HUES6 (cell line): ENCODE measurements at regions not wholly inside any gene's neighbourhood (a gene's known extent, or its start where the extent isn't known, plus 50 kb on each side); places are given as distances from the start of the nearest gene placed in this dataset.

ENCODE experiments used
- H3K27ac ChIP-seq: 2 replicates; pipeline ENCODE4 v1.7.0; 2013; ENCODE audit warnings: low read depth, mild to moderate bottlenecking, low read length, inconsistent platforms
- H3K27me3 ChIP-seq: 2 replicates; pipeline ENCODE4 v1.6.1; 2013; ENCODE audit warnings: low read length; ENCODE audit not compliant: control insufficient read depth, insufficient read depth
- H3K36me3 ChIP-seq: 2 replicates; pipeline ENCODE4 v1.6.1; 2013; ENCODE audit warnings: low read length; ENCODE audit not compliant: control insufficient read depth, insufficient read depth
- H3K4me1 ChIP-seq: 2 replicates; pipeline ENCODE4 v1.6.1; 2013; ENCODE audit warnings: low read length; ENCODE audit not compliant: control insufficient read depth, insufficient read depth
- H3K4me3 ChIP-seq: 2 replicates; pipeline ENCODE4 v1.5.1; 2013; ENCODE audit warnings: low read depth, low read length
- H3K9ac ChIP-seq: one replicate; pipeline ENCODE4 v1.6.1; 2013; ENCODE audit warnings: mild to moderate bottlenecking, low read length
- H3K9me3 ChIP-seq: 2 replicates; pipeline ENCODE4 v1.6.1; 2013; ENCODE audit warnings: low read depth, low read length; ENCODE audit not compliant: control insufficient read depth, insufficient read depth

DNA sequence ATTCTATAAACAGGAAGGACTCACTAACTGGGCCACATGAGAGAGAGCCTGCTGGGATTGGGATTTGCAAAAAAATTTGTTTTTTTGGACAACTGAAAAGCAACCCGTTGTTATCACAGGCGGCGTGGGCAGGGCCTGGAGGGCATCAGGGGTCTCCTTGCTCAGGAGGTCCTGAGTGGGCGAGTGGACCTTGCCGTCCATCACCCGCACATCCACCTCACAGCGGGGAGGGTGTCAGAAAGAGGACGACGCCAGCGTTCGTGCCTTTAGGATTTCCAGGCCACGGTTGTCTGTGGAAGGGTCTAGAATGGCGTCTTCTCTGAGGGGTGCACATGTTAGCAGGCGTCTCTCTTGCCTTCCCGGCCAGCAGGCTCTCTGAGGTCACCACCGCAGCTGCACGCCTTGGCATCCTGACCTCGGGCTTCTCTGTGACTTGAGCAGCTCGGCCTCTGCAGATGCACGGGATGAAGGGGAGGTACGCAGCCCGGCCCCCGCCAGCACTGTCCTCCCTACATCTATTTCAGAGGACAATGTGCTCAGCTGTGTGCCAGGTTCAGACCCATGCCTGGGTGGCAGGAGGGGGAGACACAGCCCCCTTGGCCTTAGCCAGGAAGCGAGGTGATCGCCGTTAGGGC lies 749.5 kb downstream of the BRD1 start:
- Histone ChIP-seq H3K4me3 (no peak overlapping the region), H3K9me3 (peaks cover 3% of the 10 kb centered on the region; the same call in 1 of the 2 replicates), H3K36me3 (no peaks in the 10 kb centered on the region), H3K27me3 (no peaks in the 10 kb centered on the region), H3K9ac (no peak overlapping the region), H3K27ac (no peak overlapping the region), H3K4me1 (no peaks in the 10 kb centered on the region)

DNA sequence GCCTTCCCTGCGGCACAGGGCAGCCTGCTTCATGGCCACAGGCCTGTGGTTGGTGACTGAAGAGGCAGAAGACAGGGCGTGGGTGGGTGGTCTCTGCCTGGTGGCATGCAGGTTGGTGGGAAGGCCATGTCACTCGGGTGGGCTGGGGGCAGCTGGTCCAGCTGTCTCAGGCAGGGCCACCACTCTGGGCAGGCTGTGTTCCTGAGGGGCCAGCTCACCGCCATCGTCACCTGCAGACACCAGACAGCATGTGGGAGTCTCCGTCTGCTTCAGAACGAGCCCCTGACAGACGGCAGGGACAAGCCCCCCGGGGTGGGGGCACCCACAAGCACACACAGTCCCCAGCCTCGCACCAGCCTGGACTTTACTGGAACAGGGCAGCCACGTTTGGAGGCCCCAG lies 750.1 kb downstream of the BRD1 start:
- H3K4me3 ChIP-seq, result no peak overlapping the region
- H3K27me3 ChIP-seq, result no peaks in the 10 kb centered on the region
- H3K4me1 ChIP-seq, result no peaks in the 10 kb centered on the region
- H3K27ac ChIP-seq, result no peak overlapping the region
- no peaks in the 10 kb centered on the region for H3K36me3 ChIP-seq
- H3K9me3 ChIP-seq, result peaks cover 3% of the 10 kb centered on the region; the same call in 1 of the 2 replicates
- H3K9ac ChIP-seq, result no peak overlapping the region

DNA sequence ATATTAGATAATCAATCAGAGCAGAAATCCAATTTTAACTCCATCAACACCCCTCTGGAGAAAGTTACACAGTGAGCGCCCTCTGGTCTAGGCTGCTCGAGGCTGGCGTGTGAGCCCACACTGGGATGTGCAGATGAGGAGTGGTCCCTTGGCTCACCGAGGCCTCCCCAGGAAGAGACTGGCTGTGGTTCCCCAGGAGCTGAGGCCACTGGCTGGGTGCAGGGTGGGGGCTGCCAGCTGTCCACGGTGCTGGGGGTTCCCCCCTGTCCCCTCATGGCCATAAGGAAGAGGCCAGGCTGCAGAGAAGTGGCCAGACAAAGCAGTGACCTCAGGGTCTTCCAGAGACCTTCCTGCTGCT lies 750.7 kb downstream of the BRD1 start:
- Histone ChIP-seq H3K4me3 (no peak overlapping the region), H3K4me1 (no peaks in the 10 kb centered on the region), H3K9ac (no peak overlapping the region), H3K36me3 (no peaks in the 10 kb centered on the region), H3K9me3 (peaks cover 3% of the 10 kb centered on the region; the same call in 1 of the 2 replicates), H3K27me3 (no peaks in the 10 kb centered on the region), H3K27ac (no peak overlapping the region)

DNA sequence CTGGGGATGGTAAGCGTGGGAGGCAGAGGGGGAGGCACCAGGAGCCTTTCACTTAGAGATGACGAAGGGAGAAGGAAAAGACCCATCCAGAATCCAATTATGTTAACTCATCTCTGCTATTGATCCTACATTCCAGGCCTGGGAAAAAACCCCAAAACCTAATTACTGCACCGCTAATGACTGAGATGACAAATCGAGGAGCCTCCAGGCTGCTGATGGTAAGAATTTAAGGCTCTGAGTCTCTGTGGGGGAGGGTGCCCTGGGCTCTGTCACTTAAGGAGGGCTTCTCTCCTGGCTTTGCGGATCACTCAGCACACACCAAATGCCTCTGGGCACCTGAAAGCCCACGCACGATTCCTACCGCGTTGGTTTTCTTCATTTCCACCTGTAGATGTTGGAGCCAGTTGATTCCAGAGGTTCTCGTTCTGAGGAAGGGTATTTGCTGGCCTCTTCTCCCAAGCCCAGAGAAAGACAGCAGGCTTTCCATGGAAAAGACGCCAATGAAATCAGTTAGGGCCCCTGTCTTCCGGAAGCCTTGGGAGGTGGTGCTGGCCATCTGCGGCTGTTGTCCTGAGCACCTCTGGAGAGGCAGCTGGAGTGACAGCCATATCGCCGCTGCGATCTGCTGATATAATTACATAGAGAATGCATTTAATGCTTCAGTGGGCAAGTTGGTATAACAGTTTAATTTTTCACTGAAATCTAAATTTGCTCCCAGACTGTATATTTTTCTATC lies 751.2 kb downstream of the BRD1 start:
- no peak overlapping the region for H3K4me3 ChIP-seq
- no peak overlapping the region for H3K27ac ChIP-seq
- H3K27me3 ChIP-seq, result no peaks in the 10 kb centered on the region
- no peak overlapping the region for H3K9ac ChIP-seq
- H3K9me3 ChIP-seq, result peaks cover 3% of the 10 kb centered on the region; the same call in 1 of the 2 replicates
- H3K4me1 ChIP-seq, result no peaks in the 10 kb centered on the region
- H3K36me3 ChIP-seq, result no peaks in the 10 kb centered on the region

DNA sequence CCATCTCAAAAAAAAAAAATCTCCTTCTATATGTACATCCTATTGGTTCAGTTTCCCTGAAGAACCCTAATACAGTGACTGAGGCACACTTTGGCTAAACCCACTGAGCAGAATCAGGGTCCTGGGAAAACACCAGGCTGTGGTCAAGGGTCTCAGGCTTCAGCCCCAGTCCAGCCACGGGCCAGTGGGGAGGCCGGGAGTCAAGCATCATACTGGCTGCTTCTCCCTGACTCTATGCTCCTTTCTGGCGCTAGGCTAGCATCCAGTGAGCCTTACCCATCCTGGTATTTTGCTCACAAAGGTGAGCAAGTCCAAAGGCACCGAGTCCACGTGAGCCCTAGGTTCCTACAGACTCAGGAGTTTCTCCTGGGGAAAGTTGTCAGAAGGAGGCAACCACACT lies 752.5 kb downstream of the BRD1 start:
- H3K4me3 ChIP-seq, result no peak overlapping the region
- H3K36me3 ChIP-seq, result no peaks in the 10 kb centered on the region
- H3K27ac ChIP-seq, result no peak overlapping the region
- H3K9me3 ChIP-seq, result peaks cover 3% of the 10 kb centered on the region; the same call in 1 of the 2 replicates
- H3K4me1 ChIP-seq, result no peaks in the 10 kb centered on the region
- no peak overlapping the region for H3K9ac ChIP-seq
- no peaks in the 10 kb centered on the region for H3K27me3 ChIP-seq

DNA sequence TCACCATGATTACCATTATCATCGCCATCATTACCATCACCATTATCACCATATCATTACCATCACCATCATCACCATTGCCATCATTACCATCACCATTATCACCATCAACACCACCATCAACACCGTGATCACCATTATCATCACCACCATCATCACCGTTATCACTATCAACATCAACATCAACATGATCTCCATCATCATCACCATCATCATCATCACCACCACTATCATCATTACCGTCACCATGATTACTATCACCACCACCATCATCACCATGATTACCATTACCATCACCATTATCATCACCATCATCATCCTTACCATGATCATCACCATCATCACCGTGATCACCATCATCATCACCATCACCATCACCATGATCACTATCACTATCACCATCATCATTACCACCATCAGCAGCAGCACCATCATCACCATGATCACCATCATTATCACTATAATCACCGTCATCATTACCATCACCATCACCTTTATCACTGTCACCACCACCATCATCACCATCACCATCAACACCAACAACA lies 753.7 kb downstream of the BRD1 start:
- Histone ChIP-seq H3K4me1 (no peaks in the 10 kb centered on the region), H3K36me3 (no peaks in the 10 kb centered on the region), H3K4me3 (no peak overlapping the region), H3K9ac (no peak overlapping the region), H3K27ac (no peak overlapping the region), H3K27me3 (no peaks in the 10 kb centered on the region), H3K9me3 (peaks cover 3% of the 10 kb centered on the region; the same call in 1 of the 2 replicates)

DNA sequence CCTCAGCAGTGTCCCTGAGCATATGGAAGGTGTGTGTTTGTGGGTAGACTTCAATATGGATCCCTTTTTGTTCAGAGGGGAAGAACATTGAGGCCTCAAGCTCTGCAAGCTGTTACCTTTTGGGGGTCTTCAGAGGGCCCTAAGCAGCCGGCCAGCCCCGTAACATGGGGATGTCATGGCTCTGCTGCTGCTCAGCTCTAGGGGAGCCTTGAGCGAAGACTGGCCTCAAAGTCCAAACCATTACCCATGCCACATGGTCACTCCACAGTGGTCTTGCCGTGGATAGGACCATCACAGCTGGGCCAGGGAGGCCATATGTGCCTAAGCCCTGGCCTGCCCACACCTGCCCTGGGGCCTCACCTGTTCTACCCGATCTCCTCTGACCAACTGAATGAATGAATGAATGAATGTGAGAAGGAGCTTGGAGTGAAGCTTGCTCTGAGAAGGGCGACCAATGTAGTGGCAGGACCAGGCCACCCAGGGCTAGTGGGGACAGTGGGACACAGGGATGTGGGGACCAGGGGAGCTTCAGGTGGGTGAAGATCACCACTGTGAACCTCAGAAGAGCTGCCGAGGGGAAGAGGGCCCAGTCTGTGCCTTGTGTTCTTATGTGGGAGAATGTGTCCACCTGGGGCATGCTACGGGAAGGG lies 754.6 kb downstream of the BRD1 start:
- Histone ChIP-seq H3K4me1 (no peaks in the 10 kb centered on the region), H3K27ac (no peak overlapping the region), H3K27me3 (no peaks in the 10 kb centered on the region), H3K9ac (no peak overlapping the region), H3K36me3 (no peaks in the 10 kb centered on the region), H3K9me3 (peaks cover 3% of the 10 kb centered on the region; the same call in 1 of the 2 replicates), H3K4me3 (no peak overlapping the region)

DNA sequence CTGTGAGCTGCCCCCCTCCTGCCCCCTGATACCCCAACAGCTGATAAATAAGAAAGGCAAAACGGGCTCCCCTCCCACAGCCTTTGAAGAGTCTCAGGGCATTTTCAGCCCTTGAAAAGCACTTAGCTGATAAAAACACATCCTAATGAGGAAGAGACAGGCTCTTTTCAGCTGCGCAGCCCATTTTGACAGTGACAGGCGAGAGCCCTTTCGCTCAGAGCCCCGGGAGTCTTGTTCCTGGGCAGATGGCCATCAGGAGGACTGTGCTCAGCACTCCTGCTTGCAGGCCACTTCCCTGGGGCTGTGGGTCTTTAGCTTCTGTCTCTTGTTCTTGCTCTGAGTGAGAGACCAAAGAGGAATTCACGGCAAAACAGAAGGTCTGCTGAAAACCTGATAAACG lies 757.2 kb downstream of the BRD1 start:
- Histone ChIP-seq H3K36me3 (no peaks in the 10 kb centered on the region), H3K4me1 (no peaks in the 10 kb centered on the region), H3K27me3 (no peaks in the 10 kb centered on the region), H3K4me3 (no peak overlapping the region), H3K9me3 (peaks cover 3% of the 10 kb centered on the region; the same call in 1 of the 2 replicates), H3K9ac (no peak overlapping the region), H3K27ac (no peak overlapping the region)

DNA sequence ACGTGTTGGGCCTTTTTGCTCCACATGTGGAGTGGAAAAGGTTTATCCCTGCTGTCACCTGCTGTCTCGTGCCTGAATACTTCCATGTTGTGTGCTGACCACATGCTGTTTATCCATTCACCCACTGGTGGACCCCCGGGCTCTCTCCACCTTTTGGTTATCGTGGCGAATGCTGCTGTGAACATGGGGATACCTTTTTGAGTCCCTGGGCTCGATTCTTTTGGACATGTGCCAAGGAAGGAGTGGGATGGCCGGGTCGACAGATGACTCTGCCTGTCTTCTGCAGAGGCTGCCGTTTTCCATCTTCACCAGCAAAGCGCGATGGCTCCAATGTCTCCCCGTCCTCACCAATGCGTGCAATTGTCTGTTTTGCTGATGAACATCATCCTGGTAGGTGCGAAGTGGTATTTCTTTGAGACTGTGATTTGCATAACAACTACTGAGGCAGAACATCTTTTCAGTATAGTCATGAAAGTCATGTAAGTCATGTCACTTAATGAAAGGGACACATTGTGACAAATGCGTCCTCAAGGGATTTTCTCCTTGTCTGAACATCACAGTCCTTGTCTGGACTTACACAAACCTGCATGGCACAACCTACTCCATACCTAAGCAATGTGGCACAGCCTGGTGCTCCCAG lies 758.7 kb downstream of the BRD1 start:
- Histone ChIP-seq H3K9ac (no peak overlapping the region), H3K36me3 (no peaks in the 10 kb centered on the region), H3K4me3 (no peak overlapping the region), H3K4me1 (no peaks in the 10 kb centered on the region), H3K9me3 (peaks cover 3% of the 10 kb centered on the region; the same call in 1 of the 2 replicates), H3K27me3 (no peaks in the 10 kb centered on the region), H3K27ac (no peak overlapping the region)

DNA sequence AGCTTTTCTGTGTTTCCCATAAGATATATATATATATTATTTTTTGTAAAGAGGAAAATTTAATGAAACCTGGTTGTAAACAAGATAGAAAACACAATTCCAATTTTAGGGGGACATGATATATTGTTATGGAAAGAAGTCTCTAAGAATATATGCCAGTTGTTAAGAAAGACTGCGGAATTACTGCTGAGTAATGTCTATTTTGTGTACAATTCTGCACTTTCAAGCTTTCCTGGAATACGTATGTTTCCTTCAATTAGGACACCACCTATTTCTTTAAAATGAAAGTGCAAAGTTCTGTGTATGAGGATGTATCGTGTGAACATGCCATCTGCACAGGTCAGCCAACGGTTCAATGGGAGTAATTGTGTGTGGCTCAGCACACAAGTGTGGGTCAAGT lies 760.2 kb downstream of the BRD1 start:
- Histone ChIP-seq H3K4me1 (peaks cover 10% of the 10 kb centered on the region), H3K27me3 (no peaks in the 10 kb centered on the region), H3K9me3 (no peaks in the 10 kb centered on the region), H3K36me3 (no peaks in the 10 kb centered on the region), H3K4me3 (no peak overlapping the region), H3K27ac (no peak overlapping the region), H3K9ac (no peak overlapping the region)
